ENCODE measurements at regions not wholly inside any gene's neighbourhood (a gene's known extent, or its start where the extent isn't known, plus 50 kb on each side); places are given as distances from the start of the nearest gene placed in this dataset.

DNA sequence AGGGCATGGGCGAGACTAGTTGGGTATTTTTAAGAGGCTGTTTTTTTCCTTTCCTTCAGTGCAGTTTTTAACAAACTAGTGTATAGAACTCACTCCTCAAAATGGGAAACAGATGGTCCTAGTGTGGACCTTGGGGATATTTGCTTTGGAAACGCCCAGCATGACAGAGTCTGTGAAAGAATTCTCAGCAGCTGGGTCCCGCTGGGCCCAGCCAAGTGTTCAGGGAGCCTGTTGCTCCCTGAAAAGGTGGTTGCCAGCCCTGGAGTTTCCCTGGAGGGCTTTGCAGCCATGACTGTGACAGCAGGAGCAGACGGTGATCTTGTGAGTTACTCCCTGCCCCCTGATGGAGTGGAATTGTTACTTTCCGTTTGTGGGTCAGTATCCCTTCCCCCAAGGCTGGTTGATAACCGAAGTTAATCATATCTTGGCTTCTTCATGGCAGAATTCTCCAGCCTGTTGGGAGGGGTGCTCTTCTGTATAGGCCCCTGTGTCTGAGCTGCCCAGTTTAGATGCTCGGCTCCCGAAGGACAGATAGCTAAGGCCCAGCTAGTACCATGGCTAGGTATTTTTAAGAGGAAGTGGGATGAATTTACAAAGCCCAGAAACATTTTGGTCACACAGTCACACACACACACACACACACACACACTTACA, 278.6 kb upstream of the HABP2 start:
- Histone ChIP-seq H3K36me3 (no peaks in the 10 kb centered on the region), H3K9me3 (peaks cover 11% of the 10 kb centered on the region), H3K27ac (peak overlapping the region; percentile 78), H3K27me3 (ENCODE audit: low read depth) (no peaks in the 10 kb centered on the region), H3K4me3 (no peak overlapping the region), H3K4me1 (peaks cover 20% of the 10 kb centered on the region)
- DNase-seq (no peak), ATAC-seq (peak; percentile 14 to 45)
- TF ChIP-seq, protein P1, sequence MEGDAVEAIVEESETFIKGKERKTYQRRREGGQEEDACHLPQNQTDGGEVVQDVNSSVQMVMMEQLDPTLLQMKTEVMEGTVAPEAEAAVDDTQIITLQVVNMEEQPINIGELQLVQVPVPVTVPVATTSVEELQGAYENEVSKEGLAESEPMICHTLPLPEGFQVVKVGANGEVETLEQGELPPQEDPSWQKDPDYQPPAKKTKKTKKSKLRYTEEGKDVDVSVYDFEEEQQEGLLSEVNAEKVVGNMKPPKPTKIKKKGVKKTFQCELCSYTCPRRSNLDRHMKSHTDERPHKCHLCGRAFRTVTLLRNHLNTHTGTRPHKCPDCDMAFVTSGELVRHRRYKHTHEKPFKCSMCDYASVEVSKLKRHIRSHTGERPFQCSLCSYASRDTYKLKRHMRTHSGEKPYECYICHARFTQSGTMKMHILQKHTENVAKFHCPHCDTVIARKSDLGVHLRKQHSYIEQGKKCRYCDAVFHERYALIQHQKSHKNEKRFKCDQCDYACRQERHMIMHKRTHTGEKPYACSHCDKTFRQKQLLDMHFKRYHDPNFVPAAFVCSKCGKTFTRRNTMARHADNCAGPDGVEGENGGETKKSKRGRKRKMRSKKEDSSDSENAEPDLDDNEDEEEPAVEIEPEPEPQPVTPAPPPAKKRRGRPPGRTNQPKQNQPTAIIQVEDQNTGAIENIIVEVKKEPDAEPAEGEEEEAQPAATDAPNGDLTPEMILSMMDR (IDR thresholded peaks at IDR 0.05): no peak
- intact Hi-C loops (cut with DNase I): no loop called here

GRCh38 chr10:113278221-113278620, 274.6 kb upstream of the HABP2 start:
- TF ChIP-seq, protein P1 (IDR thresholded peaks at IDR 0.05): no peak
- peaks cover 10% of the 10 kb centered on the region for H3K4me1 ChIP-seq
- no peak for ATAC-seq
- intact Hi-C loops (cut with DNase I): no loop called here
- H3K4me3 ChIP-seq: no peak overlapping the region
- no peak for DNase-seq
- H3K27ac ChIP-seq: no peak overlapping the region
- H3K36me3 ChIP-seq: no peaks in the 10 kb centered on the region
- H3K9me3 ChIP-seq: peaks cover 11% of the 10 kb centered on the region
- H3K27me3 ChIP-seq (ENCODE audit: low read depth): no peaks in the 10 kb centered on the region

- Histone ChIP-seq H3K4me3 (no peak overlapping the region), H3K36me3 (no peaks in the 10 kb centered on the region), H3K4me1 (peaks cover 6% of the 10 kb centered on the region), H3K27ac (no peak overlapping the region), H3K27me3 (ENCODE audit: low read depth) (no peaks in the 10 kb centered on the region), H3K9me3 (peaks cover 11% of the 10 kb centered on the region)
- intact Hi-C loops (cut with DNase I): no loop called here
- DNase-seq (no peak), ATAC-seq (no peak)
- TF ChIP-seq, protein P1 (IDR thresholded peaks at IDR 0.05): no peak
Measured at GRCh38 chr10:113278664-113279063, 274.2 kb upstream of the HABP2 start.

GRCh38 chr10:113279262-113279661, 273.6 kb upstream of the HABP2 start:
- Histone ChIP-seq H3K27me3 (ENCODE audit: low read depth) (no peaks in the 10 kb centered on the region), H3K27ac (no peak overlapping the region), H3K9me3 (peaks cover 11% of the 10 kb centered on the region), H3K36me3 (no peaks in the 10 kb centered on the region), H3K4me1 (no peaks in the 10 kb centered on the region), H3K4me3 (no peak overlapping the region)
- TF ChIP-seq, protein P1 (IDR thresholded peaks at IDR 0.05): no peak
- intact Hi-C loops (cut with DNase I): no loop called here
- DNase-seq (no peak), ATAC-seq (no peak)

DNA sequence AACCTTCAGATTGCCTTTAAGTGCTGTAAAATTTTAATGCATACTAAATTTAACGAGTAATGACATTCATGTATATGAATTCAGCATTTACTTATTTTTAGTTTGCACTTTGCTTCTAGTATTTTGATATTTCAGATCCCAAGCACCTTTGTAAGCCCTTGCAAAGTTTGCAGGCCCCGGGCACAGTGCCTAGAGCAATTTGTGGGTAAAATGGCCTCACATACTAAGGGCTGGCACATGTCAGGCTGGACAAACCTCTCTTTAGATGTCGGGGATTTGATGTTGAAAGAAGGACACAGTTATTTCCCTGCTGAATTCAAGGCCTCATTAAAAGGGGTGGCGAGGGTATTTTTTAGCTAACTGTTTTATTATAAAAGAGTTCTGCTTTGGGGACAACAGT, 270.3 kb upstream of the HABP2 start:
- intact Hi-C loops (cut with DNase I): no loop called here
- no peak overlapping the region for H3K4me3 ChIP-seq

More for the DNA sequence above, 270.3 kb upstream of the HABP2 start:
- H3K27ac ChIP-seq: no peak overlapping the region
- TF ChIP-seq, protein P1 (IDR thresholded peaks at IDR 0.05): no peak
- no peaks in the 10 kb centered on the region for H3K27me3 ChIP-seq (ENCODE audit: low read depth)
- no peak for DNase-seq
- H3K36me3 ChIP-seq: no peaks in the 10 kb centered on the region
- no peaks in the 10 kb centered on the region for H3K4me1 ChIP-seq
- H3K9me3 ChIP-seq: no peaks in the 10 kb centered on the region
- ATAC-seq: no peak
